DND-41 (cell line): ENCODE measurements at regions not wholly inside any gene's neighbourhood (a gene's known extent, or its start where the extent isn't known, plus 50 kb on each side); places are given as distances from the start of the nearest gene placed in this dataset.

Experiments
- EZH2 ChIP-seq: IDR thresholded peaks from 3 replicates; pipeline ENCODE4 v1.6.1; 2012; ENCODE audit warnings: borderline replicate concordance, low read depth, mild to moderate bottlenecking, moderate library complexity, low read length, inconsistent platforms; ENCODE audit not compliant: severe bottlenecking
- TF ChIP-seq, protein P1 (sequence below): IDR thresholded peaks from 2 replicates; pipeline ENCODE4 v1.5.1; 2012; ENCODE audit warnings: borderline replicate concordance, low read length, moderate library complexity, mild to moderate bottlenecking; ENCODE audit not compliant: poor library complexity, severe bottlenecking; ENCODE audit errors: extremely low read depth

DNA sequence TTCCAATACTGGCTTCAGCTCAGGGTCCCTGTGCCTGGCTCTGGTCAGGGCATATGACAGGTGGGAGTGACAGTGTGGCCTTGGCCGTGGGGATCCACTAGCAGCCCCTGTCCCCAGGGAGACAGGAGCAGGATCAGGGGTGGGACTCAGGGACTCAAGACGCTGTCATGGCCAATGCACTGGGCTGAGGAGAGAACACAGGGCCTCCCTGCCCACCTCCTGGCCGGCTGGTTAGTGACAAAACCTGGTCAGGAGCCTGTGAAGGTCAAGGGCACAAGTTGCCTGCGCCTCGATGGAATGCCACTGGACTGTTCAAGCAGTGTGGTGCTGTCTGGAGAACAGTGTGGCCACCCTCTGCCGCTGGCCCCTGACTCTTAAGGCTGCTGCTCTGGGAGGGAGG is 86.8 kb downstream of the OLFM1 start:
- TF ChIP-seq, protein P1, sequence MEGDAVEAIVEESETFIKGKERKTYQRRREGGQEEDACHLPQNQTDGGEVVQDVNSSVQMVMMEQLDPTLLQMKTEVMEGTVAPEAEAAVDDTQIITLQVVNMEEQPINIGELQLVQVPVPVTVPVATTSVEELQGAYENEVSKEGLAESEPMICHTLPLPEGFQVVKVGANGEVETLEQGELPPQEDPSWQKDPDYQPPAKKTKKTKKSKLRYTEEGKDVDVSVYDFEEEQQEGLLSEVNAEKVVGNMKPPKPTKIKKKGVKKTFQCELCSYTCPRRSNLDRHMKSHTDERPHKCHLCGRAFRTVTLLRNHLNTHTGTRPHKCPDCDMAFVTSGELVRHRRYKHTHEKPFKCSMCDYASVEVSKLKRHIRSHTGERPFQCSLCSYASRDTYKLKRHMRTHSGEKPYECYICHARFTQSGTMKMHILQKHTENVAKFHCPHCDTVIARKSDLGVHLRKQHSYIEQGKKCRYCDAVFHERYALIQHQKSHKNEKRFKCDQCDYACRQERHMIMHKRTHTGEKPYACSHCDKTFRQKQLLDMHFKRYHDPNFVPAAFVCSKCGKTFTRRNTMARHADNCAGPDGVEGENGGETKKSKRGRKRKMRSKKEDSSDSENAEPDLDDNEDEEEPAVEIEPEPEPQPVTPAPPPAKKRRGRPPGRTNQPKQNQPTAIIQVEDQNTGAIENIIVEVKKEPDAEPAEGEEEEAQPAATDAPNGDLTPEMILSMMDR = no peak
- TF ChIP-seq EZH2 = no peak
